GM19324 (cell line): ENCODE measurements at regions not wholly inside any gene's neighbourhood (a gene's known extent, or its start where the extent isn't known, plus 50 kb on each side); places are given as distances from the start of the nearest gene placed in this dataset.

ENCODE experiments used
- ATAC-seq: cut with Tn5 transposase; IDR thresholded peaks from one replicate; pipeline ENCODE4 v1.9.1; 2021; ENCODE audit warnings: mild to moderate bottlenecking, moderate library complexity; ENCODE audit not compliant: unreplicated experiment, low FRiP score

DNA sequence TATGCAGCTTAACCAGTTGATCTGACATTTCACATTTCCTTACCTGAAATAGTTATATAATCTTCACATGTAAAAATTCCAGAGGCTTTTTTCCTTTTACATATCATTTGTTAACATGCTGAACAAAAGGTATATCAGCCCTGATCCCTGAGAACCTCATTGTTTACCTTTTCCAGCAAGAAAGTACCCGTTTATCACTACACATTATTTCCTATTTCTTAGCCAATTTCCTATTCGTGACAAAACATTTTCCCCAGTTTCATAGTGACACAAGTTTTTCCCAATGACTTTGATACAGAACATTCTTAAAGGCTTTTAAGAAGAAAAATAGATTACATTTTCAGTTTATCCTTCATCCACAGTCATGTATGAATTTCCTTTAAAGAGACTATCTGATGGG is 86.6 kb upstream of the DKK2 start:
- ATAC-seq: no peak

GRCh38 chr4:107120661-107121060 is 84.5 kb upstream of the DKK2 start:
- no peak for ATAC-seq

DNA sequence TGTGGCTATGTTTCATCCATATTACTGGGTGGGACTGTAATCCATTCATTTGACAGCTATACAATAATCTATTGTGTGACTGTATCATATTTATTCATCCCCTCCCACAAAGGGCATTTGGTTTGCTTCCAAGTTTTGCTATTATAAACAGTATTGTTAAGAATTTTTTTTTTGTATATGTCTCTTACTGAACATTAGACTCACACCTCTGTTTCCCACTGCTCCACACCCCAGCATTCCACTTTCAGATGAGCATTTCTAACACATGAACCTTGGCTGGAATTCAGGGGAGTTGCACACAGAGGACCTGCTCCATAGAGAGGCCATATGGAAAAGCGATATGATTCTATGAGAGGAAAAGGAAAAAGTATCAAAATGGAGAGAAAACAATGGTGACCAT is 81.6 kb upstream of the DKK2 start:
- no peak for ATAC-seq

DNA sequence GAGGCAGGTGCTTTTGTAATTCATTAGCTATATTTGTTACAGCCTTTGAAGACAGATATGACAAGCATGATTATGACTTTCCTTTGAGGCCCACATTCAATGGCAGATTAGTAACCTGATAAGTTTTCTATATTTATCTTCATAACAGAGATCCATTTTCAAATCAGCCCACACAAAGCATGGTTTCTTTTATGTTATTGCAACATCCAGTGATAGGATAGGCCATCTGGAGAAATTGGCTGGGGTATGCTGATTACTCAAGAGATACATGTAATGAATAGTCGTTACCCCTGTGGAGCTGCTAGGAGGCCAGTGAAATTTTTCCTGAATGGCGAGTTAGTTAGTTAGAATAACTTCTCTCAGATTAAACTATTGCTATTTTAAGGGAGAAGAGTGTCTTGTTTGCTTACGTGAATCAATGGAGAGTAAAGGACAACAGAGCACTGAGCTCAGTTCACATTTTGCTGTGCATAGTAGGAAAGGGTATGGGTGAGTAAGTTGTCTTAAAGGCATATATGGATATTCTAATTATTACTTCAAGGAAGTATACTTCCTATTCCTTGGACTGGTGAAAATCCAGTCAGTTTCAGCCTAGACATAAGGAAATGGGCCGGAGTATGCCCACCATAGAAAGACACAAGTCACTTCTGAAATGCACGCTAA is 79.2 kb upstream of the DKK2 start:
- ATAC-seq: no peak

- no peak for ATAC-seq
Observed at GRCh38 chr4:107114059-107114458, 77.9 kb upstream of the DKK2 start.

DNA sequence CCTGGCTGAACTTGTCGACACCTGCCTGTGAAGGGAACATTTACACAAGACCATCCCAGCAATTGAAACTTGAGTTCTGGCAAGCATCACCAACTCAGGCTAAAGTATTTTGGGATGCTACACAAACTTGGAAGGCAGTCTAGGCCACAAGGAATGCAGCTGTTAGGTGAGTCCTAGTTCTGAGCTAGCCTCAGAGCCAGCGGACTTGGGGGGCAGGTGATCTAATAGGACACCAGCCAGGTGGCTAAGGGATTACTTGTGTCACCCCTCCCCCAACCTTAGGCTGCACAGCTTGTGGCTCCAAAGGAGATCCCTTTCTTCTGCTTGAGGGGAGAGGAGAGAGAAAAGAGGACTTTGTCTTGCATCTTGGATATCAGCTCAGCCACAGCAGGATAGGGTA is 62.3 kb upstream of the DKK2 start:
- no peak for ATAC-seq

GRCh38 chr4:107094976-107095375 is 58.9 kb upstream of the DKK2 start:
- no peak for ATAC-seq

DNA sequence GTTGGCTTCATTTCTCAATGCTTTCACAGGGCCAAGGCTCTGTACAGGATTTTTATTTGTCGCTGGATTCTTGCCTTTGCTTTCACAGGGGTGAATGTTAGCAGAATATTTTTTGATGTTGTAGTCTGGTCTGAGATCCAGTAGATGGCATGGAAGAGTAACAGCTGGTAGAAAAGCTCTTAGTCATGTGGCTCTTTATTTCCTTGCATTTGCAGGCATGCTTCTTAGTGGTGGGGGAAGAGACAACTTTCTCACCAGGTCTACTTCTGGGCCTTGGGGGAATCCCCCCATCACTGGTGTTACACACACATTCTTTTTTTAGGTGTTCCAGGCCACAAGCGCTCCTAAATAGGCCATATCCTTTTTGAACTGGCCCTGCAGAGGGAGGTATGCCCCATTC is 58.2 kb upstream of the DKK2 start:
- ATAC-seq: peak; percentile 32
